ENCODE measurements at regions not wholly inside any gene's neighbourhood (a gene's known extent, or its start where the extent isn't known, plus 50 kb on each side); places are given as distances from the start of the nearest gene placed in this dataset.

GRCh38 chr13:106197496-106197895 is 338.0 kb downstream of the EFNB2 start:
- TF ChIP-seq CTCF (IDR thresholded peaks at IDR 0.05; ENCODE audit: borderline replicate concordance, extremely low read depth, low read length, poor library complexity, severe bottlenecking) (no peak), EZH2 (IDR thresholded peaks at IDR 0.05; ENCODE audit: borderline replicate concordance, low read depth, low read length, severe bottlenecking) (no peak)
